Neural cell (in vitro differentiated cells): ENCODE measurements at regions not wholly inside any gene's neighbourhood (a gene's known extent, or its start where the extent isn't known, plus 50 kb on each side); places are given as distances from the start of the nearest gene placed in this dataset.

Experiments
- CTCF ChIP-seq: fragments of 450-650 bp; IDR thresholded peaks from 2 replicates; pipeline ENCODE4 v1.5.1; 2014; ENCODE audit warnings: antibody characterized with exemption, mild to moderate bottlenecking, moderate library complexity; ENCODE audit not compliant: poor library complexity, severe bottlenecking
- REST ChIP-seq: IDR thresholded peaks from 2 replicates; pipeline ENCODE4 v1.6.1; 2012; ENCODE audit warnings: borderline replicate concordance

GRCh38 chr5:124686239-124687004 is 60.0 kb downstream of the ZNF608 start:
- TF ChIP-seq CTCF (no peak), REST (no peak)
